ENCODE measurements at regions not wholly inside any gene's neighbourhood (a gene's known extent, or its start where the extent isn't known, plus 50 kb on each side); places are given as distances from the start of the nearest gene placed in this dataset.

DNA sequence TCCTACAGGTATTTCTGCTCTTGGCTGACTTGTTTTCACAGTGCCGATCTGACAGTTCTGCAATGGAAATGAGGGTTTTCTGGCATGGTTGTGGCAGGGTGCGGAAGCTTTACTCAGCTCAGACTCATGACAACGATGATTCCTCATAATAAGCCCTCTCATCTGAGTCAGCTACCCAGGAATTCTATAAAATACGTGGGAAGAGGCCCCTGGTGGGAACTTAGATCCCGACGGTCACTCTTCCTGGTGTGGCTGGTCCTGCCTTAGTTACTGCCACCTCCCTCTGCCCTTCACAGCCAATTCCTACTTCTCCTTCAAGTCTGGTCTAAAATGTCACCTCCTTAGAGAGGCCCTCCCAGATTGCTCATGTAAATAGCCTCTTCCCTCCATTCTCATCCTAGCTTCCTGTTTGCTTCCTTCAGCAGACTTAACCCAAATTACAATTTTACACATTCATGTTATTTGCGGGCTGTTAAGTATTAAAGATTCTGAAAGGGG is 104.2 kb upstream of the MAP1LC3B2 start:
- TF ChIP-seq CTCF (conservative IDR thresholded peaks at IDR 0.05; ENCODE audit: low read depth, low read length) (no peak; the same call in 1 of the 2 replicates), POLR2A (IDR thresholded peaks at IDR 0.05; ENCODE audit: low read depth, low read length) (peak; percentile 82), SMC3 (IDR thresholded peaks at IDR 0.05; ENCODE audit: low read depth, low read length) (0 out of 2 replicates have a peak, but pooled peaks have one; percentile 12), RCOR1 (IDR thresholded peaks at IDR 0.05; ENCODE audit: insufficient replicate concordance, low read length) (peak; percentile 47), MAFK (IDR thresholded peaks at IDR 0.05; ENCODE audit: low read depth, low read length) (peak; percentile 36), MXI1 (IDR thresholded peaks at IDR 0.05; ENCODE audit: borderline replicate concordance, low read depth, low read length) (peak; percentile 60; the same call in 1 of the 2 replicates), NFE2L2 (IDR thresholded peaks at IDR 0.05; ENCODE audit: low read depth, low read length) (no peak), CEBPB (IDR thresholded peaks at IDR 0.05; ENCODE audit: low read depth, low read length) (peak; percentile 51; the same call in 1 of the 2 replicates), RAD21 (IDR thresholded peaks at IDR 0.05; ENCODE audit: low read length) (peak; percentile 32)
- TF ChIP-seq, protein P1, sequence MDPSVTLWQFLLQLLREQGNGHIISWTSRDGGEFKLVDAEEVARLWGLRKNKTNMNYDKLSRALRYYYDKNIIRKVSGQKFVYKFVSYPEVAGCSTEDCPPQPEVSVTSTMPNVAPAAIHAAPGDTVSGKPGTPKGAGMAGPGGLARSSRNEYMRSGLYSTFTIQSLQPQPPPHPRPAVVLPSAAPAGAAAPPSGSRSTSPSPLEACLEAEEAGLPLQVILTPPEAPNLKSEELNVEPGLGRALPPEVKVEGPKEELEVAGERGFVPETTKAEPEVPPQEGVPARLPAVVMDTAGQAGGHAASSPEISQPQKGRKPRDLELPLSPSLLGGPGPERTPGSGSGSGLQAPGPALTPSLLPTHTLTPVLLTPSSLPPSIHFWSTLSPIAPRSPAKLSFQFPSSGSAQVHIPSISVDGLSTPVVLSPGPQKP (IDR thresholded peaks at IDR 0.05; ENCODE audit: borderline replicate concordance, low read depth, low read length), result no peak

All from IMR-90 (cell line).